IPS DF 4.7 (cell line): ENCODE measurements at regions not wholly inside any gene's neighbourhood (a gene's known extent, or its start where the extent isn't known, plus 50 kb on each side); places are given as distances from the start of the nearest gene placed in this dataset.
"Not testable (repeated sequence)": the region's sequence is repeated elsewhere in the genome, so short reads cannot be mapped to it uniquely, and the experiment has no call there.

Source experiments
- DNase-seq: peaks from one replicate; pipeline ENCODE4 v3.0.0-alpha.2; 2013; ENCODE audit warnings: low spot score; ENCODE audit errors: extremely low read depth

DNA sequence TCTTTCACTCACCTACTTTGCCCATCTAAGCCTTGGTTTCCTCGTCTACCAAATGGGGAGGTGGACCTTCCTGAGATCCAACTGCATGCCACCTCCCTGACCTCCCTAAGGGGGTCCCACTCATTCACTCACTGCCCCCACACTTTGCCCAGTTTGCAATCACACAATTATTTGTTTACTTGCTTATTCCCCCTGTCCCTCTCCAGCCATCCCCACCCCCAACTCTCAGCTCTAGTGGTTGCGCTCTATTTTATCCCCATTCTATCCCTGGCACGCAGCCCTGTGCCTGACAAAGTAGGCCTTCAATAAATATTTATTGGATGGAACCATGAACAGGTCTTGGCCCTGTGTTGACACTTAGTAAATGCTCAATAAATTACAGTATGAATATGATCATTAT, 130.8 kb upstream of the LARP1 start:
- DNase-seq = no peak

DNA sequence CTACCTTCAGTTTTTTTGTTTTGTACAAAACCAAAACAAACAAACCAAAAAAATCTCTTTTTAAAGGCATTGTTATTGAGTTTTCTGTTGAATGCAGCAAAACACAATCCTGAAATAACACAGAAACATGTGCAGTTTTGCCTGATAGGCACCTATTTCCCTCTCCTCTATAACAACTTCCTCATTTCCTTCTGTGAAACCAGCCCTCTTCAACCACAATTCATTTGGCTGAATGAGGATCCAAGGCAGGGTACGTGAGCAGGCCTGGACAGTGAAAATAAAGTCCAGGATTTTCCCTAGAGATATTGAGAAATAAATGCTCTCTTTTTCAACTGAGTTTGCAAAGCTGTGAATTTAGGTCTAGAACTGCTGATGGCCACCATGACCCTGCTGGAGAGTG, 134.8 kb upstream of the LARP1 start:
- no peak for DNase-seq

DNA sequence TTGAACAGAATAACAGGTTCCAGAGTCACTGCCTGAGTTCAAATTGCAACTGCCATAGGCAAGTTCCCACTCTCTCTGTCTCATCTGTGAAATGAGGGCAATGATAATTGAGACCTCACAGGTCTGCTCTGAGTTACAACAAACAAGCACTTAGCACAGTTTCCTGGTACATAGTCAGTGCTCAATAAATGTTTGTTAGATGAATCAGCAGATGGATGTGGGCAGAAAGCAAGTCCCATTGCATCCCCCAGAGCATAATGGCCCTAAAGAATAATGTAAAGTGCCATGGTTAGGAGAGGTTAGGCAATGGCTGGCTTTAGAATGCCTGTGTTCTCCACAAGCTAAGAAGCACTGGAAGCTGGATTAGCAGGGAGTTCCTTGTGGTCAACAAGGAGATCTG, 136.5 kb upstream of the LARP1 start:
- no peak for DNase-seq

DNA sequence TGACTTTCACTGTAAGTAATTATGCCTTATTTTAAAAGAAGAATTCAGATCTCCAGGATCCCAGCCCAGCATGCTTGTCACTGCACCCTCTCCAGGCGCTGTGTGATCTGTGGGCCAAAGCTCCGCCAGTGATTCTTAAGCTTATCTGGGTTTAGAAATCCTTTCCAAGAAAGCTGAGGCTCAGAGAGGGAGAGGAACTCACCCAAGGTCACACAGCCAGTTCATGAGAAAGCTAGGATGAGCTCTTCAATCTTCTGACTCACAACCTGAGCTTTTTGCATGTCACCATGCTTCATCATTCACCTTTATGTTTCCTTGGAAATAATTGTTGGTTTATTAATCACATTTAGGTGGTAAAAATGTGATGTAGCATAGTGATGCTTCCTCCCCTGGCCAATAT, 136.6 kb upstream of the HAND1 start:
- DNase-seq = no peak

- DNase-seq = no peak
Measured at GRCh38 chr5:154614125-154614524, 136.1 kb upstream of the HAND1 start.

GRCh38 chr5:154612666-154613065, 134.6 kb upstream of the HAND1 start:
- DNase-seq = no peak

GRCh38 chr5:154611341-154611767, 133.3 kb upstream of the HAND1 start:
- no peak for DNase-seq

DNA sequence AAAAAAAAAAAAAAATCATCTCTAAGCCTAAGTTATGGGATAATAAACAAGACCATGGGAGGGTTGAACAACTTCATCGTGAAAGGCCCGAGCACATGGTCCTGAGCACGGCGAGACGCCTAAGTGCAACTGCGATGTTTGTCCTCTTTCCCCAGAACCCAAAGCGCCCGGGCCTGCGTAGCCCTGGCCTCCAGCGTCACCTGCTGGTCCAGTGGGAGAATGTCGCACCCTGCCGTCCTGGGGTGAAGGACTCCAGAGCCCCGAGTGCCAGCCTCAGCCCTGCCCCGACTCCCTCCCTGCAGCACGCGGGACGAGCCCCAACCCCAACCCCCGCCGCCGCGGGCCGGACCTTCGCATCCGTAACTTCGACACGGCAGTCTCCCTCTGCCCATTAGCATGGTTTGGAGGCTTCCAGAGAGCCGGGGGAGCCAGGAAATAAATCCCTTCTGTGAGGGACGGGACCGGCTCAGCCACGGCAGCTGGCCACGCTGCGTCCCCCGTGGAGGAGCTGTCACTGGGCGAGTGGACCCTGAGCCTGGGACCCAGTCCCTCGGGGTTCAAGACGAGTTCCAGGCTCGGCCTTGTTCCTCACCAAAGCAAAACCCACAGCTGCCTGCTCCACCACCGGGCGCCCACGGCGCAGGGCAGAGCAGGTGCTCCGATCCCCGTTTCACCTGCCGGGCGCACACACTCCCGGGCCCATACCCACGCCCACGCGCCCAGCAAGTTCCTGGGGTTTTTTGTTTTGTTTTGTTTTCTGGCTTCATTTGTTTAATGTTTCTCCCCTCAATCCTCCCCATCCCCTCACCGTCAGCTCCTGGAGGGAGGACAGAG, 132.5 kb upstream of the HAND1 start:
- peak; percentile 74 for DNase-seq

- no peak for DNase-seq
Measured at GRCh38 chr5:154609251-154609650, 131.2 kb upstream of the HAND1 start.

DNA sequence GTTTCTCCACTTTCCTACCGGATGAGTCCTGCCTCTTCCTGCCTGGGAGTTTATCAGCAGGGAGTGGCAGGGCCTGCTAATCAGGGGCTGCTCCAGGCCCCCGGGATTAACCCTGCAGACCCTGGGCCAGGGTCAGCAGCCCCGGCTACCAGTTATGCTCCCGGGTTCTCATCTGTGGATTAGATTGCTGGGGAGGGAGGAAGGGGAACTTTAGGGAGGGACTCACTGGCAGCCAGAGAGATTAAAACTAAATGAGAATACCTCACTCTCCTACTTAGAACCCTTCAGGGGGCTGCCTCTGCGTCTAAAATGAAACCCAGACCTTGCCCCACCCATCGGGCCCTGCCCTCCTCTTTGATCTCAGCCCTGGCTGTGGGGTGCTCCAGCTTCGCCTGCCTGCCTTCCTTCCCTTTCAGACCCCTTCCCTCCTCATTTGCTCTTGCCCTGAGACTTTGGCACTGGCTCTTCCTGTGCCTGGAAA, 130.5 kb upstream of the HAND1 start:
- DNase-seq = no peak

DNA sequence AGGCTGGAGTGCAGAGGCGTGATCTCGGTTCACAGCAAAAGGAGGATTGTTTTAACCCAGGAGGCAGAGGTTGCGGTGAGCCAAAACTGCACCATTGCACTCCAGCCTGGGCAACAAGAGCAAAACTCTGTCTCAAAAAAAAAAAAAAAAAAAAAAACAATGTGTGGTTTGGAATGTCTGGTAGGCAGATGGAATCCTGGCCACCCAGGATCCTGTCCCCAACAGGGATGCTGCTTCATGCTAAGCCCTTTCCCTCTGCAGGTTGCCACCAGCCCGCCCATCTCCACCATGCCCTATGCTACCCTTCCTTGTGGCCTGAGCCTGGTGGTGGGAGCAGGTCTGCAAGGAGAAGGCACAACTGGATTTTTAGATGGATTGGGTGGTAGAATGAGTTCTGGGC, 129.7 kb upstream of the HAND1 start:
- DNase-seq = no peak

DNA sequence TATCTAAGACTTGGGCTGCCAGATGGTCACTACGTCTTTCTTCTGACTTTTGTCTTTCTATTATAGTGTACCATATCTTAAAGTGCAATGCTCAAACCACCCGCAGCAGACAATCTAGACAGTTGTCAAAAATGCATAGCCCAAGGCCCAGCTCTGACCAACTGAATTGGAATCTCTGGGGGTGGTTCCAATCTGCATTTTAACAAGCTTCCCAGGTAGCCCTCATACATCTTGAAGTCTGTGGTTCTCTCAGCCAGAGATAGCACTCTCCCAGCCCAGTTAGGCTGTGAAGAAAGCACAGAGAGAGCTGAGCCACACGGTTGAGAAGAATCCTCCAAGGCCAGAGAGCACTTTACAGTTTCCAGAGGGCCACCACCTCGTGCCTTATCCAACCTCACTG, 128.2 kb upstream of the HAND1 start:
- no peak for DNase-seq

DNA sequence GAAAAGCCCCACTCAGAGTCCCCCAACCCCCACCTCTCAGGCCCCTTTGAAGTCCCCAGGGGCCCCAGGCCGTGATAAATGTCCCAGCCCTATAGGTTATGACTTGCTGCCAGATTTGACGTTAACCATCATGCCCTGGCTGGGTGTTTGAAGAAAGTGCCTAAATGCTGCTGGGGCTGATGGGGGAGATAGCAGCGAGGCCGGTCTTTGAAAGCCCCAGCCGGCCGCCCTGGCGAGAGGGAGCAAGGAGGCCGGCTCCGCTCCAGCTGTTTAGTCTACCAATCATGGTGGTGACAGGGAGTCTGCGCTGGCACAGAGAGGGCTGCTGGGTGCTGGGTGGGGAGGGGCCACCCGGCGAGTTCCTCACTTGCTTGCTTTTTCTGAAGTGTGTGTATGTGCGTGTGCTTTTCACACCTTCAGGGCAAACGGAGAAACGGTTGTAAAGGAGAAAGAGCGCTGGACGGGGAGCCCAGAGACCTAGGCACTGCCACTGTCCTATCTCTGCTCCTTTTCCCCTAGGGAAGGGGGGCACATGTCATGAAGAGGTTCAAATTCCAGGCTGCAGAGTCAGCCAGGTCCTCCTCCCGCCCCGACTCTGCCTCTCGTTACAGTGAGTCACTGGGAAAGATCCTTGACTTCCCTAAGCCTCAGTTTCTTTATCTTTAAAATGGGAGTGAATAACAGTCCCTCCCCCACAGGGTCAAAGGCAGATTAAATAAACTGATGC, 126.1 kb upstream of the HAND1 start:
- no peak for DNase-seq

GRCh38 chr5:154603485-154603884, 125.5 kb upstream of the HAND1 start:
- DNase-seq = no peak

DNA sequence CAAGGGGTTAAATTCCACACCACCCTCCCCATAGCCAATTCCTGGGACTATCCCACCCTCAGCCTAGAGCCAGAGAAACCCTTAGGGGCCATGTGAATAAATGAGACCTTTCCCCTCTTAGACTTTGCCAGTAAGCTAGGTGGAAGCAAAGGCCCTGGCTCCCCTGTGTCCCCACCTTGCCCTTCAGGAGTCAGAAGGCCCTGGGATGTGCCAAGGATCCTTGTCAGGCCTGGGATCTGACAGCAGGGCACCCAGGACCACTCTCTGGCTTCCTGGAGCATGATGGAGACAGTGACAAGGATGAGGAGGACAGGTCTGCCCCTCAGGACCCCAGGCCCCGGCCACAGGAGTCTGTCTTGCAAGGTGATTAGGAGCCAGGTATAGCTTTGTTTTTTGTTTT, 125.0 kb upstream of the HAND1 start:
- DNase-seq = no peak

DNA sequence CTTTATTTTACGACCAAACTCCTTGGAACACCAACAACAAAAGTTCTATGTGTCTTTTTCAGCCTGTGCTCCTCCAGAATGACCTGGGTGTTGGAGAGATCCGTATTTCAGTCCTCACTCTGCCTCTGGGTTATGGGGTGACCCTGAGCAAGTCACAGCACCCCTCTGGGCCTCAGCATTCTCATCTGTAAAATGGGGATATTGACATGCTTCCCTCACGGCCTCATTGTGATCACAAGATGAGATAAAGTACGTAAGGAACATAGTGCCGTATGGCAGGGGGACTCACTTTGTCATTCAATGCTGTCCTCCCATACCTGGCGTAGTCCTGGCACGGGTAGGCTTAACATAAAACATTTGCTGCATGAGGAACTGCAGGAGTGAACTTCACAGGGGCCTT, 123.0 kb upstream of the HAND1 start:
- no peak for DNase-seq

DNA sequence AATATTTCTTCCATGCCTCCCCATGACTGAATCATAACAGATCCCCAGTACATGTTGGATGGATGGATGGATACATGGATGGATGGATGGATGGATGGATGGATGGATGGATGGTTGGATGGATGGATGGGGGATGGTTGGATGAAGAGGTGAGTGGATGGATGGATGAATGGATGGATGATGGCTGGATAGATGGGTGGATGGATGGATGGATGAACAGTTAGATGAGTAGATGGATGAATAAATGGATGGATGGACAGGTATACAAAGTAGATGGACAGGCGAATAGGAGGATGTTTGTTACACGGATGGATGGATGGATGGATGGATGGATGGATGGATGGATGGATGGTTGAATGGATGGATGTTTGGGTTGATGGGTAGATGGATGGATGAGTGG, 120.0 kb upstream of the HAND1 start:
- DNase-seq = no peak

- DNase-seq = not testable (repeated sequence)
Measured at GRCh38 chr5:154596844-154597243, 118.8 kb upstream of the HAND1 start.

- DNase-seq = no peak
Measured at GRCh38 chr5:154595662-154596061, 117.6 kb upstream of the HAND1 start.

- no peak for DNase-seq
Measured at GRCh38 chr5:154593796-154594195, 115.8 kb upstream of the HAND1 start.

- no peak for DNase-seq
Measured at GRCh38 chr5:154593071-154593470, 115.0 kb upstream of the HAND1 start.

DNA sequence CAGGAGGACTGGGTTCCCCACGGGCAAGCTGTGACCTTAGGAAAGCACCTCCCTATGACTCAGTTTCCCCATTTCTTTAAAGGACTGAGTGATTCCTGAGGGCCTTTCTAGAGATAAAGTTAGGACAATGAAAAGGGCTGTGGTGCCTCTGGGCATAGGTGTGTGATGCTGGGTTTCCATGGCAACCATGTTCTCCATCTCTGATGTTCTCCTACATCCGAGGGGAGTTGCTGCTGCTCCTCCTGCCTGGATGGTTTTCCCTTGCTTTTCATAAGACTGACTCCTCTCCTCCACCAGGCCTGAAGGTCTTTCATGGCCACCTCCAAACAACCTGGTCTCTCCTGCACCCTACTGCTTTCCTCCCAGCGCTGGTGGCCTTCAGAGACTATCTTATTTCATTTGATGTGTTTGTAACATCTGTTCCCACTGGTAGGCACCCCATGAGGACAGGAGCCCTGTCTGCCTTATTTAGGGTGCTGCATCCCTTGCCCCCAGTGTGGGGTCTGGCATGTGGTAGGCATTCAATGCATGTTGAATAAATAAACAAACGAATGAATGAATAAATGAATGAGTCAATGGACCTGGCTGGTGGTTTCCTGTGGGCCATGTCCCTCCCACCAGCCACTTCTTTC, 112.2 kb upstream of the HAND1 start:
- no peak for DNase-seq
